HL-60 (cell line): ENCODE measurements at regions not wholly inside any gene's neighbourhood (a gene's known extent, or its start where the extent isn't known, plus 50 kb on each side); places are given as distances from the start of the nearest gene placed in this dataset.

ENCODE experiments used
- DNase-seq, 2 experiments: peaks; one replicate each; pipeline ENCODE4 v3.0.0-alpha.2; 2010 to 2020; ENCODE audit warnings: low read depth in 1 of 2, low spot score in 1 of 2
- H3K27ac ChIP-seq: fragments of 250-450 bp; sonication (Bioruptor Pico); replicated peaks from 2 replicates; pipeline ENCODE4 v1.5.1; 2020; ENCODE audit warnings: mild to moderate bottlenecking, moderate library complexity
- H3K27me3 ChIP-seq: fragments of 250-450 bp; sonication (Bioruptor Pico); 2 replicates; pipeline ENCODE4 v1.5.1; 2021; ENCODE audit warnings: mild to moderate bottlenecking, moderate library complexity; ENCODE audit not compliant: insufficient read depth, poor library complexity, severe bottlenecking
- H3K4me3 ChIP-seq: replicated peaks from 2 replicates; pipeline ENCODE4 v1.5.1; 2011; ENCODE audit warnings: mild to moderate bottlenecking, control low read depth, low read length; ENCODE audit not compliant: insufficient read depth
- CTCF ChIP-seq: IDR thresholded peaks from one replicate; pipeline ENCODE4 v1.5.1; 2011; ENCODE audit warnings: low read length, control low read depth, inconsistent platforms; ENCODE audit not compliant: insufficient read depth
- GABPA ChIP-seq: IDR thresholded peaks from 2 replicates; pipeline ENCODE4 v1.6.1; 2012; ENCODE audit warnings: low read depth
- POLR2AphosphoS5 ChIP-seq: IDR thresholded peaks from 2 replicates; pipeline ENCODE4 v1.6.1; 2012; ENCODE audit warnings: low read depth
- REST ChIP-seq: IDR thresholded peaks from 2 replicates; pipeline ENCODE4 v1.6.1; 2012; ENCODE audit warnings: low read depth; ENCODE audit not compliant: insufficient replicate concordance
- SPI1 ChIP-seq: IDR thresholded peaks from 2 replicates; pipeline ENCODE4 v1.6.1; 2012; ENCODE audit warnings: low read depth, mild to moderate bottlenecking, borderline replicate concordance

- no peak overlapping the region for H3K4me3 ChIP-seq
- no peak for DNase-seq
- no peaks in the 10 kb centered on the region for H3K27me3 ChIP-seq
- TF ChIP-seq CTCF: no peak
- TF ChIP-seq GABPA: no peak
- no peak for TF ChIP-seq POLR2AphosphoS5
- no peak for TF ChIP-seq REST
- no peak for TF ChIP-seq SPI1
- H3K27ac ChIP-seq: no peak overlapping the region
These were observed 303.6 kb upstream of the ZNF608 start for GRCh38 chr5:125049721-125050702.

- no peak for TF ChIP-seq REST
- TF ChIP-seq SPI1: no peak
- TF ChIP-seq CTCF: no peak
- no peak for TF ChIP-seq POLR2AphosphoS5
- no peak for TF ChIP-seq GABPA
- no peaks in the 10 kb centered on the region for H3K27me3 ChIP-seq
- no peak overlapping the region for H3K4me3 ChIP-seq
- DNase-seq: no peak
- no peak overlapping the region for H3K27ac ChIP-seq
These were observed 304.5 kb upstream of the ZNF608 start for GRCh38 chr5:125050926-125051325.

- no peaks in the 10 kb centered on the region for H3K27me3 ChIP-seq
- no peak overlapping the region for H3K27ac ChIP-seq
- no peak overlapping the region for H3K4me3 ChIP-seq
- TF ChIP-seq REST: no peak
- TF ChIP-seq POLR2AphosphoS5: no peak
- no peak for TF ChIP-seq SPI1
- TF ChIP-seq GABPA: no peak
- TF ChIP-seq CTCF: no peak
- no peak for DNase-seq
These were observed 306.1 kb upstream of the ZNF608 start for GRCh38 chr5:125052584-125052983.
